Type B pancreatic cell (in vitro differentiated cells): ENCODE measurements at regions not wholly inside any gene's neighbourhood (a gene's known extent, or its start where the extent isn't known, plus 50 kb on each side); places are given as distances from the start of the nearest gene placed in this dataset.

Experiments used
- DNase-seq: peaks from one replicate; pipeline ENCODE4 v3.0.0; 2021; ENCODE audit warnings: mixed read lengths; ENCODE audit not compliant: unreplicated experiment; ENCODE audit errors: extremely low spot score
- H3K27ac Mint-ChIP-seq: 2 replicates; pipeline ENCODE4 v1.8.0; 2021; ENCODE audit warnings: mild to moderate bottlenecking, mixed read lengths
- H3K27me3 Mint-ChIP-seq: 2 replicates; pipeline ENCODE4 v1.8.0; 2021; ENCODE audit warnings: mixed read lengths
- H3K36me3 Mint-ChIP-seq: 2 replicates; pipeline ENCODE4 v1.8.0; 2021; ENCODE audit warnings: mixed read lengths
- H3K4me1 Mint-ChIP-seq: one replicate; pipeline ENCODE4 v1.8.0; 2021; ENCODE audit warnings: mixed read lengths; ENCODE audit not compliant: unreplicated experiment
- H3K4me3 Mint-ChIP-seq: 2 replicates; pipeline ENCODE4 v1.8.0; 2021; ENCODE audit warnings: mild to moderate bottlenecking, mixed read lengths
- H3K9me3 Mint-ChIP-seq: 2 replicates; pipeline ENCODE4 v1.8.0; 2021; ENCODE audit warnings: mixed read lengths
- TF ChIP-seq, protein P1 (sequence below): fragments of 200-600 bp; sonication (generic); conservative IDR thresholded peaks from 2 replicates; pipeline ENCODE4 v1.5.0; 2021; ENCODE audit warnings: antibody characterized with exemption, mild to moderate bottlenecking

DNA sequence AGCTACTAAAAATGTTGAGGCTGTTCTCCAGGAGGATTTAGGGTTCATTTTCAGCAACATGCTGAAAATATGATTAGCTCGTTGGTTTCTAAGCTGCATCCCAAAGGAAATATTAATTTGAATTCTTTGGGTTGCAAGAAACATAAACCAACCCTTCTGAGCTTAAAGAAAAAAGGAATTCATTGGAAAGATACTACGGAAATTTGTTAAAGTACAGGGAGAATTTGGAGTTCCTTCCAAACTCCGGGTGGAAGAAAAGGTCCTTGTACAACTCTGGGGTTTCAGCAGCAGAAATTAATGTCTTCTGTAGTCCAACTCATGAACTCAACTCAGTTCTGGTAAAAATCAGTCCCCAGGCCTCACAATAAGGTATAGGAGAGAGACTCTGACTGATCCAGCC is 712.9 kb downstream of the UTRN start:
- H3K27me3 Mint-ChIP-seq: no peaks in the 10 kb centered on the region
- TF ChIP-seq, protein P1, sequence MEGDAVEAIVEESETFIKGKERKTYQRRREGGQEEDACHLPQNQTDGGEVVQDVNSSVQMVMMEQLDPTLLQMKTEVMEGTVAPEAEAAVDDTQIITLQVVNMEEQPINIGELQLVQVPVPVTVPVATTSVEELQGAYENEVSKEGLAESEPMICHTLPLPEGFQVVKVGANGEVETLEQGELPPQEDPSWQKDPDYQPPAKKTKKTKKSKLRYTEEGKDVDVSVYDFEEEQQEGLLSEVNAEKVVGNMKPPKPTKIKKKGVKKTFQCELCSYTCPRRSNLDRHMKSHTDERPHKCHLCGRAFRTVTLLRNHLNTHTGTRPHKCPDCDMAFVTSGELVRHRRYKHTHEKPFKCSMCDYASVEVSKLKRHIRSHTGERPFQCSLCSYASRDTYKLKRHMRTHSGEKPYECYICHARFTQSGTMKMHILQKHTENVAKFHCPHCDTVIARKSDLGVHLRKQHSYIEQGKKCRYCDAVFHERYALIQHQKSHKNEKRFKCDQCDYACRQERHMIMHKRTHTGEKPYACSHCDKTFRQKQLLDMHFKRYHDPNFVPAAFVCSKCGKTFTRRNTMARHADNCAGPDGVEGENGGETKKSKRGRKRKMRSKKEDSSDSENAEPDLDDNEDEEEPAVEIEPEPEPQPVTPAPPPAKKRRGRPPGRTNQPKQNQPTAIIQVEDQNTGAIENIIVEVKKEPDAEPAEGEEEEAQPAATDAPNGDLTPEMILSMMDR: no peak
- no peak for DNase-seq
- peaks cover 7% of the 10 kb centered on the region for H3K4me1 Mint-ChIP-seq
- H3K9me3 Mint-ChIP-seq: no peaks in the 10 kb centered on the region
- H3K27ac Mint-ChIP-seq: no peak overlapping the region
- no peaks in the 10 kb centered on the region for H3K36me3 Mint-ChIP-seq
- H3K4me3 Mint-ChIP-seq: no peak overlapping the region

DNA sequence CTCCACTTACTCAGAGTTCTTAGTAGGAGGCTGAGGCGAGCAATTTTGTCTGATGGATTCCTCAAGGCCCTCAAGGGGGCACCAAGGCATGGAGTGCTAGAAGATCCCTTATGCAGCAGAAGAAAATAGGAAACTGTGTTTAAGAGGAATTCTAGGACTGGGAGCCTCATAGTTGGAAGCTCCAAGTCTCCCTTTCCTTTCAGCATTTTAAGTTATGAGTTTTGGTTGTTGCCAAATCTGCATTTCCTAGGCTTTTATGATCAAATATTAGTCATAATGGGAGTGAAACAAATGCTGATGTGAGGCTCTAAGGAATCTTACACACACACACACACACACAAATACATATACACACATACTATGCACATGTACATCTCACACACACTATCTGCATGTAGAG is 714.0 kb downstream of the UTRN start:
- no peak for DNase-seq

DNA sequence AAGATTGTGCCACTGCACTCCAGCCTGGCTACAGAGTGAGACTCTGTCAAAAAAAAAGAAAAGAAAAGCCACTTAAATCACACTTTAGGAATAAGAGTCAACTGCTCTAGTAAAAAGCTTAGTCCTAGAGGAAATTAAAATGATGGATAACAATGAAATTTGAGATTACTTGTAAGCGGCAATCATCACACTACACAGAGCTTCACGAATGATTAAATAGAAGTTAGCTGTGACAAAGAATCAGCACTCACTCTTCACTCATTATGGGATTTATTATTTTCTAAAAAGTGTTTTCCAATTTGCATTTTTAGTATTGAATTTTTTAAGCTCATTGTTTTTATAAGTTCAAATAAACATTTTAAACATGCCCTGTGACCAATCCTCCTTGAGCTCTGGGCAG is 718.0 kb downstream of the UTRN start:
- H3K36me3 Mint-ChIP-seq: no peaks in the 10 kb centered on the region
- H3K9me3 Mint-ChIP-seq: no peaks in the 10 kb centered on the region
- no peak for DNase-seq
- peaks cover 7% of the 10 kb centered on the region for H3K27me3 Mint-ChIP-seq
- TF ChIP-seq, protein P1: no peak
- no peak overlapping the region for H3K4me3 Mint-ChIP-seq
- no peaks in the 10 kb centered on the region for H3K4me1 Mint-ChIP-seq
- no peak overlapping the region for H3K27ac Mint-ChIP-seq

More for the DNA sequence above, 714.0 kb downstream of the UTRN start:
- no peaks in the 10 kb centered on the region for H3K36me3 Mint-ChIP-seq
- H3K27ac Mint-ChIP-seq: no peak overlapping the region
- no peaks in the 10 kb centered on the region for H3K4me1 Mint-ChIP-seq
- H3K4me3 Mint-ChIP-seq: no peak overlapping the region
- peaks cover 4% of the 10 kb centered on the region for H3K27me3 Mint-ChIP-seq
- H3K9me3 Mint-ChIP-seq: no peaks in the 10 kb centered on the region
- TF ChIP-seq, protein P1: no peak

DNA sequence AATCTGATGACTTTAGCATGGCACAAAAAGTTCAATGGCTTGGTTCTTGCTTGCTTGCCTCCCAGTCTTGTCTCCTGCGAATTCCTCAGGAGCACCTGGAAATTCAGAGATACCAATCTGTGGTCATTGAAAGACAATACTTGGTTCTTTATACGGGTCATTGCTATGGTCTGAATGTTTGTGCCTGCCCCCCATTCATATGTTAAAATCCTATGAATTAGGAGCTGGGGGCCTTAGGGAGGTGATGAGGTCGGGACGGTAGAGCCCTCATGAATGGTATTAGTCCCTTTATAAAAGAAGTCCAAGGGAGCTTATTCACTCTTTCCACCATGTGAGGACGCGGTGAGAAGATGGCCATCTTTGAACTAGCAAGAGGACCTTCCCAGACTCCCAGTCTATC is 721.8 kb downstream of the UTRN start:
- TF ChIP-seq, protein P1: no peak
- Mint-ChIP-seq H3K4me3 (no peak overlapping the region), H3K36me3 (no peaks in the 10 kb centered on the region), H3K27ac (no peak overlapping the region), H3K9me3 (no peaks in the 10 kb centered on the region), H3K27me3 (peaks cover 7% of the 10 kb centered on the region), H3K4me1 (no peaks in the 10 kb centered on the region)
- DNase-seq: no peak

DNA sequence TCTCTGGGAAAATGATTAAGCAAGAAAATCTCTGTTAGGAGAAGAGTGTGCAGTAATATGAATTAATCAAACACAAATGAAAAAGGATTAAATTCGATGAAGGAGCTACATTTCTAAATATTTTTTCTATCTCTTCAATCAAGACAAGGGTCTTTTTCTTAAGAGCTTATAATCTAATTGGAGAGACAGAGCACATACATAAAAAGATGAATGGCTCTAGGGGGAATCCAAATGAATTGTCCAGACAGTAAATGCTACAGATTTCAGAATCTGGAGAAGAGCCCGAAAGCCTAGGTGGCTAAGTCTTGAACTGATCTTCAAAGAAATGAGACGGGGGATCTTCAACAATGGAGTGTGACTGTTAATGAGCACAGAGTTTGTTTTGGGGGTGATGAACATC is 723.6 kb downstream of the UTRN start:
- Mint-ChIP-seq H3K9me3 (no peaks in the 10 kb centered on the region), H3K27ac (no peak overlapping the region), H3K27me3 (peaks cover 5% of the 10 kb centered on the region), H3K4me1 (no peaks in the 10 kb centered on the region), H3K4me3 (no peak overlapping the region), H3K36me3 (no peaks in the 10 kb centered on the region)
- DNase-seq: no peak
- TF ChIP-seq, protein P1: no peak

DNA sequence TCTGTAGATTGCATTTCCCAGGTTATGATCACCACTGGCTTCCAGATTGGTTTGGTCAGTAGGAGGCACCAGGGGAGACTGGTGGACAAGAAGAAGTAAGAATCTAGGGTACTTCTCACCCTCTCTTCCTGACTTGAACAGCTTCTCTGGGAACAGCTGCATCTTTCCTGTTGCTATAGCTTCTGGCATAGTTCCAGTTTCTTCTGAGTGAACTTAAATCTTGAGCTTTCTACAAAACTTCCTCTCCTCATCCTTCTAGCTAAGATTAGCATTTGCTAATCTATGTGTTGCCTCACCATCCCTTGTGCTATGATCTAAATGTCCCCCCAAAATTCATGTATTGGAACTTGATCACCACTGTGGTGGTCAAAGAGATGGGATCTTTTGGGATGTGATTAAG is 724.6 kb downstream of the UTRN start:
- Mint-ChIP-seq H3K27ac (no peak overlapping the region), H3K36me3 (no peaks in the 10 kb centered on the region), H3K27me3 (peaks cover 3% of the 10 kb centered on the region), H3K9me3 (no peaks in the 10 kb centered on the region), H3K4me1 (no peaks in the 10 kb centered on the region), H3K4me3 (no peak overlapping the region)
- no peak for DNase-seq
- TF ChIP-seq, protein P1: no peak
